Neural cell (in vitro differentiated cells): ENCODE measurements at regions not wholly inside any gene's neighbourhood (a gene's known extent, or its start where the extent isn't known, plus 50 kb on each side); places are given as distances from the start of the nearest gene placed in this dataset.
A peak's percentile ranks its signal among the peaks of the same experiment; 100 is the strongest.

ENCODE experiments used
- H2AFZ ChIP-seq: fragments of 200-600, 300-800 bp; sonication (generic), shearing (Covaris generic); 2 replicates; pipeline ENCODE4 v1.6.0; 2014; ENCODE audit warnings: low read depth, mild to moderate bottlenecking, antibody characterized with exemption, low read length, moderate library complexity
- H3F3A ChIP-seq: fragments of 200-600 bp; shearing (Covaris generic); 2 replicates; pipeline ENCODE4 v1.6.1; 2016; ENCODE audit warnings: mild to moderate bottlenecking, moderate library complexity, mixed read lengths, antibody characterized with exemption, low read length; ENCODE audit not compliant: insufficient read depth, poor library complexity, severe bottlenecking
- H3K27ac ChIP-seq: fragments of 200-600, 300-800 bp; sonication (generic), shearing (Covaris generic); 2 replicates; pipeline ENCODE4 v1.5.1; 2014; ENCODE audit warnings: mild to moderate bottlenecking, low read length, moderate library complexity
- H3K27me3 ChIP-seq: fragments of 300-800, 200-600 bp; sonication (generic), shearing (Covaris generic); 2 replicates; pipeline ENCODE4 v1.6.0; 2014; ENCODE audit warnings: mild to moderate bottlenecking, low read depth, low read length, moderate library complexity; ENCODE audit not compliant: insufficient read depth
- H3K36me3 ChIP-seq: fragments of 300-800, 200-600 bp; sonication (generic), shearing (Covaris generic); 2 replicates; pipeline ENCODE4 v1.5.1; 2014; ENCODE audit warnings: mild to moderate bottlenecking, antibody characterized with exemption, low read length, moderate library complexity; ENCODE audit not compliant: insufficient read depth
- H3K4me2 ChIP-seq: fragments of 300-800, 200-600 bp; sonication (generic), shearing (Covaris generic); 2 replicates; pipeline ENCODE4 v1.6.0; 2014; ENCODE audit warnings: mild to moderate bottlenecking, low read length
- H3K4me3 ChIP-seq: fragments of 300-800, 200-600 bp; sonication (generic), shearing (Covaris generic); 2 replicates; pipeline ENCODE4 v1.5.1; 2014; ENCODE audit warnings: mild to moderate bottlenecking, low read length, moderate library complexity
- H3K79me2 ChIP-seq: fragments of 200-600 bp; shearing (Covaris generic); replicated peaks from 2 replicates; pipeline ENCODE4 v1.6.0; 2014; ENCODE audit warnings: mild to moderate bottlenecking, low read length, moderate library complexity; ENCODE audit not compliant: insufficient read depth
- H3K9ac ChIP-seq: fragments of 300-800, 200-600 bp; sonication (generic), shearing (Covaris generic); 2 replicates; pipeline ENCODE4 v1.6.1; 2016; ENCODE audit warnings: mild to moderate bottlenecking, low read length, mixed read lengths
- H3K9me2 ChIP-seq: fragments of 200-600 bp; shearing (Covaris generic); 2 replicates; pipeline ENCODE4 v1.6.1; 2016; ENCODE audit warnings: mild to moderate bottlenecking, low read length, mixed read lengths; ENCODE audit not compliant: insufficient read depth
- H3K9me3 ChIP-seq: fragments of 200-600, 300-800 bp; sonication (generic), shearing (Covaris generic); 2 replicates; pipeline ENCODE4 v1.6.1; 2016; ENCODE audit warnings: mild to moderate bottlenecking, mixed run types, low read length, moderate library complexity, mixed read lengths
- H4K20me1 ChIP-seq: fragments of 200-600 bp; shearing (Covaris generic); 2 replicates; pipeline ENCODE4 v1.6.1; 2016; ENCODE audit warnings: mild to moderate bottlenecking, mixed run types; ENCODE audit not compliant: insufficient read depth
- CTCF ChIP-seq: fragments of 450-650 bp; IDR thresholded peaks from 2 replicates; pipeline ENCODE4 v1.5.1; 2014; ENCODE audit warnings: antibody characterized with exemption, mild to moderate bottlenecking, moderate library complexity; ENCODE audit not compliant: poor library complexity, severe bottlenecking
- EP300 ChIP-seq: fragments of 450-650 bp; conservative IDR thresholded peaks from 2 replicates; pipeline ENCODE4 v1.6.1; 2014; ENCODE audit warnings: antibody characterized with exemption, mild to moderate bottlenecking, moderate library complexity; ENCODE audit not compliant: poor library complexity, severe bottlenecking
- EZH2 ChIP-seq: fragments of 200-600, 300-800 bp; shearing (Covaris generic), sonication (generic); IDR thresholded peaks from 2 replicates; pipeline ENCODE4 v1.6.1; 2014; ENCODE audit warnings: antibody characterized with exemption, low read length, borderline replicate concordance, mild to moderate bottlenecking; ENCODE audit not compliant: insufficient read depth, poor library complexity, severe bottlenecking
- MXI1 ChIP-seq: fragments of 450-650 bp; conservative IDR thresholded peaks from 2 replicates; pipeline ENCODE4 v1.6.1; 2014; ENCODE audit warnings: antibody characterized with exemption, mild to moderate bottlenecking; ENCODE audit not compliant: poor library complexity, severe bottlenecking
- POLR2AphosphoS5 ChIP-seq: IDR thresholded peaks from 2 replicates; pipeline ENCODE4 v1.6.1; 2012
- RAD21 ChIP-seq: fragments of 450-650 bp; conservative IDR thresholded peaks from 2 replicates; pipeline ENCODE4 v1.6.1; 2014; ENCODE audit warnings: antibody characterized with exemption, mild to moderate bottlenecking, moderate library complexity
- REST ChIP-seq: IDR thresholded peaks from 2 replicates; pipeline ENCODE4 v1.6.1; 2012; ENCODE audit warnings: borderline replicate concordance
- SMC3 ChIP-seq: fragments of 450-650 bp; conservative IDR thresholded peaks from 2 replicates; pipeline ENCODE4 v1.6.1; 2014; ENCODE audit warnings: antibody characterized with exemption, mild to moderate bottlenecking, moderate library complexity; ENCODE audit not compliant: poor library complexity
- TAF1 ChIP-seq: IDR thresholded peaks from 2 replicates; pipeline ENCODE4 v1.6.1; 2012; ENCODE audit warnings: low read depth

- Histone ChIP-seq H3K9me3 (no peaks in the 10 kb centered on the region), H3K79me2 (no peaks in the 10 kb centered on the region), H4K20me1 (no peaks in the 10 kb centered on the region), H3K9ac (no peak overlapping the region), H3K36me3 (no peaks in the 10 kb centered on the region), H3K27ac (peak overlapping the region; percentile 51), H3K4me2 (no peak overlapping the region), H2AFZ (no peak overlapping the region), H3K27me3 (no peaks in the 10 kb centered on the region), H3K9me2 (no peaks in the 10 kb centered on the region), H3F3A (peaks cover 3% of the 10 kb centered on the region), H3K4me3 (peak overlapping the region; percentile 34)
- TF ChIP-seq POLR2AphosphoS5: no peak
- TF ChIP-seq CTCF: no peak
- no peak for TF ChIP-seq MXI1
- TF ChIP-seq RAD21: no peak
- no peak for TF ChIP-seq EZH2
- TF ChIP-seq EP300: no peak
- TF ChIP-seq TAF1: no peak
- no peak for TF ChIP-seq REST
- no peak for TF ChIP-seq SMC3
These were observed 77.8 kb downstream of the RWDD3 start for GRCh38 chr1:95311762-95312161.

- no peaks in the 10 kb centered on the region for H3K9me3 ChIP-seq
- peaks cover 3% of the 10 kb centered on the region for H3F3A ChIP-seq
- no peak overlapping the region for H3K4me2 ChIP-seq
- no peaks in the 10 kb centered on the region for H3K27me3 ChIP-seq
- H4K20me1 ChIP-seq: no peaks in the 10 kb centered on the region
- no peaks in the 10 kb centered on the region for H3K79me2 ChIP-seq
- H2AFZ ChIP-seq: no peak overlapping the region
- no peak overlapping the region for H3K4me3 ChIP-seq
- no peak for TF ChIP-seq TAF1
- no peak for TF ChIP-seq REST
- no peak for TF ChIP-seq MXI1
- no peak for TF ChIP-seq EZH2
- TF ChIP-seq POLR2AphosphoS5: no peak
- TF ChIP-seq RAD21: no peak
- TF ChIP-seq EP300: no peak
- no peak for TF ChIP-seq CTCF
- no peak for TF ChIP-seq SMC3
- no peaks in the 10 kb centered on the region for H3K9me2 ChIP-seq
- H3K36me3 ChIP-seq: no peaks in the 10 kb centered on the region
- peak overlapping the region; percentile 23 for H3K27ac ChIP-seq
- H3K9ac ChIP-seq: no peak overlapping the region
These were observed 78.2 kb downstream of the RWDD3 start for GRCh38 chr1:95312181-95312580.
